ENCODE measurements at regions not wholly inside any gene's neighbourhood (a gene's known extent, or its start where the extent isn't known, plus 50 kb on each side); places are given as distances from the start of the nearest gene placed in this dataset.

DNA sequence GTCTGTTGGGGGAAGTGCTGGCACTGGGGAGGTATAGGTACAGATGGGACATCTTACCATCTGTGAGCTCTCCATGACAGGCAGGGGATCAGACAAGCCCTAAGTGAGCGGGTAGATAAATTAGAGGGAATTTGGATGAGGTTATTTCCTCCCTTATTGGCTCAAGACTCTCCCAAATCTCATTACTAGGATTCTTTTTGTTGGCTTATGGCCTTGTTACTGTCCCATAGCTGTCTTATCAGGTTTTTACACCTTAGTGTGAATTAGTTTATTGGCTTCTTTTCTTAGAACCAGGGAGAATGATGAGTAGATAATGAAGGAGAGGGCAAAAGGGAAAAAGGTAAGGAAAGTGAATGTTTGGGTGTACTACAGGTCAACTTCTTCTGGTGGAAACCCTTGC, 191.1 kb upstream of the PRICKLE1 start:
- no peak for DNase-seq

DNA sequence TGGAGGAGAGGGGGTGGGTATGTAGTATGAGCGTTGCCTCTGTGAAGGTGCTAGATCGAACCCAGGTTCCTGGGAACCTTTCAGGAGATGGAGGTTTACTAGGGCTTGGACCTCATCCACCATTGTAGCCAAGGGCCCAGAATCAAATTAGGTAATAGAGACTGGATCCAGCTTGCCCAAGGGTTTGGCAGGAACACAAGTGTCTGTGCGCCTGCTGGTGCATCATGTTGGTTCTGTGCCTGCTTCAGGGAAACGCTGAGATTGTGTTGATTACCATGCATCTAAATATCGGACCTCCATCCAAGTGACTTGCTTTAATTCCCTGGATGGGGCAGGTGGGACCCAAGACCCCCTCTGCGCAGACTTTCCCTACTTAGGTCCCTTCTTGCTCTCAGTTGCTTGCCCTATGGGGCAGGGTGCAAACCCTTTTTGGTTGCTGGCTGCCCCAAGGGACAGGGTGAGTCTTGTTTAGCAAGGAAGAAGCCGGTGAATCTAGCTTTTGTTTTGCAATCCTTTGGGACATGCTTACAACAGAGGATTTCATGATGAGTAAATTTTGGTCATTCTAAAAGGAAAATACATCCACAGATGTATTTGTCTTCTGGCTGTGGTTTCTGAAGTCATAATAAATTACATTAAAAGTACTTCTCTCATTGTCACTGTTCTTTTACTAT, 189.8 kb upstream of the PRICKLE1 start:
- no peak for DNase-seq

DNA sequence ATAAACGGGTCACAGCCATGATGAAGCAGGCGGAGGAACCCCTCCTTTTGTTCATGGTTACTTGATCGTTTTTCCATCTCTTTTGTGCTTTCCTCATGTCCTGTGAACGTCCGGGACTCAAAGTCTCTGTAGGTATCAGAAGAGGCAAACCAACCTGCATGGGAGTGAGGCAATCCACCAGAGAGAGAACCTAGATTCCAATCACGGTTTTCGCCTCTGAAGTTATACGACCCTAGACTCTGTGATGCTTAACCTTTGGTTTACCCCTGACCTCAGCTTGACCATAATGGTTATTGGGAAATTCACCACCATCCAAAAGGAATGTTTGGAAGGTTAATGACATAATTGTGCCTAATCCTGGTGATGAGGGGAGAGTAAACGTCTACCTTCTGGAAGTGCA, 186.8 kb upstream of the PRICKLE1 start:
- no peak for DNase-seq

DNA sequence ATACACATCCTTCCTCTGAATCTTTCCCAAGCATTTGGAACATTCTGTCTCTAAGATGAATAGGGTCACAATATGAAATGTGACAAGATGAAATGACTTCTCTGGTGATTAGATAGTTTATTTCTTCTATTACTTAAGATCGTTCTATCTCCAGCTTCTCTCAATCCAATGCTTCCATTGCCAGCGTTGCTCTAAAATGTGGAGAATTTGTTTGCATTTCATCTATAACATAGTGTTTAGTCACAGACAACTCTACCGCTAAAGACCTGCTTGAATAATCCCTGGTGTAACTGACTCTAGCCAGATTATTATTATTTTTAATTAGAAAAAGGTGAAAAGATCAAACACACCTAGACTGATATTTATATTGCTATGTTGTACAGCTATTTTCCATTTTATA, 184.7 kb upstream of the PRICKLE1 start:
- DNase-seq, result no peak

DNA sequence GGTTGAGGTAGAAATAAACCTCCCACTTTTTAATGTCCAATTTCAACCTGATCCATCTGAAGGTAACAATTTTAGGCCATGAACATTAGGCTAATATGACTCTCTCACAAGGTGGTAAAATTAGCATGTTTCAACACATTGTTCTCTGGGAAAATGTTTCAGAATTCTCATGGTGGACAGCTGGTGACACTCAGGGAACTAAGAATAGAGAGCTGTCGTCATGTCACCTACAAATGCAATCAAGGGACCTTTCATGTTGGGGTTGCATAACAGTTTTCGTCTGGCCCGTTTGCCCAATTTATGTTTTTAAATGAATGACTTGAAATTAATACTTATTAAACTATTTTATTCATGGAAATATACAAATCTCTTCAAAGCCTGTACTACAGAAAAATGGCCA, 180.7 kb upstream of the PRICKLE1 start:
- no peak for DNase-seq

DNA sequence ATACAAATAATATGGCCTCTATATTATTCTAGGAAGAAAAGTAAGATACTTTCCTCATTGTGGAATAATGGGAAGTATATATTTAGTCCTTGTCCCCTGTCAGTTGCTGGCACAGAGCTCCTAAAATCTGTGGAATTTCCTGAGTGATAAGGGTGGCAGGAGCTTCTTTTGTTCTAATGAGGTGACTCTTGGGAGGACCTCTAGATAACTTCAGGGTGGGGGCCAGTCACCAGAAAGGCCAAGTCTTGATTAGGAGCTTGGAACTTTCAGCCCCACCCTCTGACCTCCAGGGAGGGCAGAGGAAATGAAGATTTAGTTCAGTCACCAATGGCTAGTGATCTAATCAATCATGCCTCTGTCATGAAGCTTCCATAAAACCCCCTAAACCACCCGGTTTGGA, 179.9 kb upstream of the PRICKLE1 start:
- DNase-seq, result no peak

DNA sequence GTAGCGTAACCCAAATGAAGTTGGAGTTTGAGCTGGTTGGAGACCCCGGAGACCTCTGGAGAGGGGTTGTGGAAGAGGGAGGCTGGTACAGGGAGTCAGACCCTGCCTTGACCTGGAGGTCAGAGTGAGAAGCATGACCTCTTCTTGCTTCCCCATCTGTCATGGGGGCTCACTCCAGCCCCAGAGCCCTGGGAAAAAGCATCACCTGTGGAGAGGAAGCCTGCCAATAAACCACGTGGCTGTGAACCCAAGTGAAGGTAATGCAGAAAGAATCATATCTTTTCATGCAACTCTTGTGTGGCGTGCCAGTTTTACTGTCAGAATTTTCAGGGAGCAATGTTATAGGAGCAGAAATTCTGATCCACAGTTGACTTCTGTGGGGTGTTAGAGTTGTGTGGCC, 178.5 kb upstream of the PRICKLE1 start:
- no peak for DNase-seq

DNA sequence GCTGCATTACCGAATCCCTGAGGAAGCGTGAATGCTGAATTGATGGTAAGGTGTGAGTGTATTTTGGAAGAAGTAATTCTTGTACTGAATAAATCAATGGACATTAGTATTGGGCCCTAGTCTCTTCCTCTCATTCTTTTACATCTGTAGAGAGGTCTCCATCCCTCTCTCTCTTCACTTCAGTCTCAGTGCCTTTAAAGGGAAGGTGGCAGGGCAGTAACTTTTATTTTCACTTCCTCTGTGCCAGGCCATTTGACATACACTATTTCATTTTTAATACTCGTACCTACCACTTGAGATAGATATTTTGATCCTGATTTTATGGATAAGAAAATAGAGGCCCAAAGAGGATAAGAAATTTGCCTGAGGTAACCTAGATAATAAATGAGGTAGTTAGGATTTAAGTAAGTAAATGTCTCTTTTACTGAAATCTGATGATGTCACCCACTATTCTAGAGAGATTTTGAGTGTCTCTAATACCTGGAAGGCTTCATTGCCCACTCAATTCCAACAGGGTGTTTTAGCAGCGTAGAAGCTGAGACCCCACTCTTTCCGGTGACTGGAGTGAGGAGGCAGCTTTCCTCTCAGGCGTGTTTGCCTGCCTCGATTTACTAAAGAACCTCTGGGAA, 177.9 kb upstream of the PRICKLE1 start:
- DNase-seq, result no peak

DNA sequence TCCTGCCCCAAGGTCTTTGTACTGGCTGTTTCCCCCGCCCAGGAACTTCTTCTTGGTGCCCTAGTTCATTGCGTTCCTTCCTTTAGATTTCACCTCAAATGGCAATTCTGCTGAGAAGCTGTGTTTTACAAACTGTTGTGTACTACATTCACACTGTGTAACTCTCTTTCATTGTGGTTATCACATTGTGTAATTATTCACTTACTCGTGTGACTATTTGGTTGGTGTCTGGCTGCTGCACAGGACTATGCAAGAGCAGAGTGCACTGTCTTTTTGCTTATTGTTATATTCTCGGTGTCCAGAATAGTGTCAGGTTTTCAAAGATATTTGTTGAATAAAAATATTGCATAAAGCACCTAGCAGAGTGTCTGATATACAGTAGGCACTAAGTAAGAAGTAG, 177.2 kb upstream of the PRICKLE1 start:
- DNase-seq, result no peak

DNA sequence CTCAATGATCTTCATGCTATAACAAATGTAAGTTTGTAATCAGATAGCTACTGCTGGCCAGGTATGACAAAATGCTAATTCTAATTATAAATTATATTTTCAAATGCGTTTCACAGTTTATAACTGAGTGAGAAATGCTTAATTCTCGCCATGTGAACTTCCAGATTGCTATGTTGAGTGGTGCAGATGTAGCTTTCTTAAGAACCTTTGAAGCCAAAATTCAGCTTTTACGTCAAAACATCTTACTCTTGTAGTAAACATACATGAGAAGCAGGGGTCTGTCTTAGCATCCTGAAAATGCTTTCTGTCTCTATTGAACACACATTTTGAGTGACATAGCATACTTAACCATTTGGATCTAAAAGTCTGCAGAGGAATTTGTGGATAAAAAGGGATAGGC, 176.5 kb upstream of the PRICKLE1 start:
- DNase-seq, result no peak

DNA sequence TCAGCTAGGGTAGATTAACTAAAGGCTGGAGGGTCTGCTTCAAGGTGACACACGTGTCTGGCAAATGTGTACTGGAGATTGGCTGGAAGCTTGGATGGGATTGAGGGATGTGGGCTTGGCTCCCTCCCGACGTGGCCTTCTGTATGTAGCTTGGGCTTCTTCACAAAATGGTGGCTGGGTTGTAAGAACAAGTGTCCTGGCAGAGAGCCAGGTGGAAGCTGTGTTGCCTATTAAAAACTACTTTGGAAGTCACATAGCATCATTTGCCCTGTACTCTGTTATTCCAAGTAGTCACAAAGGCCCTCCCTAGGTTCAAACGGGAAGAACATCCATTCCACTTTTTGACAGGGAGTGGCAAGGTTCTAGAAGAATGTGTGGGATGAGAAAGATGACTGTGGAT, 174.1 kb upstream of the PRICKLE1 start:
- DNase-seq, result no peak

DNA sequence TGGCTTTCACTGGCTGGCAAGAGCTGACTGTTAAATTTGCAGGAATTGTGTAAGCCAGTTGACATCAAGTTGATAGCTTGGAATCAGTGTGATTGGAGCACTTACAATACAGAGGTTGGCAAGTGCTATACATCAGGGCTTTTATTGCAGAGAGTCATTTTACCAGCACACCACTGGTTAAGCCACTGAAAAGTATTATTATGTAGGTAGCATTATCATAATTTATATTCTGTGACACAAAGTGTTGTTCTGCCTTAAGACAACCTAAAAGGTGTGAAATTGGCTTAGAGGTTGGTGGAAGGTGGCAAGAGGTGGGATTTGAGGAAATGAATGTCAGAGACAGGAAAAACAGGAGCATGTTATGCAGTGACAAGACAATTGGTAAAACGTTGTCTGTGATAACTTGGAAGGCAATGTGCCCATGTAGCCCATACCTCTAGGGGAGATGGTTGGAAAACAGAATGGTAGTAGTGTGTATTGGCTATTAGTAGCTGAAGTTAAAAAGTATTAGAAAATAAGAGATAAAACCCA, 172.9 kb upstream of the PRICKLE1 start:
- no peak for DNase-seq

DNA sequence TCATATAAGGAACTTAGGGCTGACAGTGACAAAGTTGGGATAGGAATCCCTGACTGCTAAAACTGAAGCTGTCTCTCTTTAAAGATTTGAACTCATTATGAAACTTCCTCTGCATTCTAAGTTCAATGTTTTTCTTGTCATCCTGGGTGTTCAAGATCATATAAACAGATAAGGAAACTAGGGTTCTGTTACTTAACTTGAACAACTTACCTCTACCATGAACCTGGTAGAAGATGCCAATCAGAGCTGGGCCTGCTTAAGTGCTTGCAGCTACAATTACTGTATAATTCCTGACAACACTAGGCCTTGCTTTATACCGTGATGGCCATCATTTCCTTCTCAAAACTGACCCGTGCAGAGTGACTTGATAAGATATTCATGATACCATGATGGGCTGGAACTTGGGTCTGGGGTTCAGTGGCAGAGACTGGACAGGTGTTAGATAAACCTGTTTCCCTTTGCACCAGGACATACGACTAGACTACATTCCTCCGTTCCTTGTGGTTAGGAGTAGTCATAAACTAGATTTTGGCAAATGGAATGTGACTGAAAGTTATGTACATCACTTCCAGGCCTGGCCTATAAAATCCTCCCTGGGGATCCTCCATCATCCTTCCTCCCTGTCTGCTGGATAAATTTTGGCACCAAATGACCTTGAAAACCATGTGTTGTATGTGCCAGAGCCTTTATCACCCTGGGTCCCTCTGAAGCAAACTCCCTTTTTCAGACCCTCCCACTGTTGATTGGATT, 172.2 kb upstream of the PRICKLE1 start:
- no peak for DNase-seq

DNA sequence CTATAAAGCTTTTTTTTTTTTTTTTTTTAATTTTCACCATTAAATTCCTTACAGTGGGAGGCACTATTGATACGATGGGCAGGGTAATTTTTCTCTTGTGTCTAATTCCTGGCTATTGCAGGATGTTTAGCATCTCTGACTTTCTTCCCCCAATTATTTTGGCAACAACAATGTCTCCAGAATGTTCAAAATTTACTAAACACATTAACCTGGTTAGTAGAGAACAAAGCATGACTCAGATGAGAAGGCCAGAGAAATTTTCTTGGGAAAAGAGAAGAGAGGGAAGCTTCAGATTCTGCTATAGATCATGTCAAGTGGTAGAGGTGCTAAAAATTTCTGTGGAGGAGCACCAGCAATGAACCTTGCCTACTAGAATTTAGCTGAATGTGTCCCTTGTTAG, 171.5 kb upstream of the PRICKLE1 start:
- no peak for DNase-seq

DNA sequence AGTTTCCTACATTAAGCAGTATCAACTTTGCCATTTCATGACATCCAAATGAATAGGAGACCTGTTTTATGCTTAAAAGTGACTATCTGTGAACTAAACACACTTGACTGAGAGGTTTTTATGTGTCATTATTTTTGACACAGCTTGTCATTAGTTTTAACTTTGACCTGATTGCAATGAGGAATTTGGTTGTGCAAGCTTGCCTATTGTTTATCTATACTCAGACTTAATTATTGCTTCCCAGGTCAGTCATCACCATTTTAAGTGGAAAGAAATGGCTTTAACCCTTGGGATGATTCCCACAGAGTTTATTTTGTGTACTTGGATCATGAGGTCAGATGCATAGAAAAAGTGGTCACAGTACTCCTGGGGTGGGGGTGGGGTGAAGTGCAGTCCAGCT, 171.0 kb upstream of the PRICKLE1 start:
- no peak for DNase-seq

DNA sequence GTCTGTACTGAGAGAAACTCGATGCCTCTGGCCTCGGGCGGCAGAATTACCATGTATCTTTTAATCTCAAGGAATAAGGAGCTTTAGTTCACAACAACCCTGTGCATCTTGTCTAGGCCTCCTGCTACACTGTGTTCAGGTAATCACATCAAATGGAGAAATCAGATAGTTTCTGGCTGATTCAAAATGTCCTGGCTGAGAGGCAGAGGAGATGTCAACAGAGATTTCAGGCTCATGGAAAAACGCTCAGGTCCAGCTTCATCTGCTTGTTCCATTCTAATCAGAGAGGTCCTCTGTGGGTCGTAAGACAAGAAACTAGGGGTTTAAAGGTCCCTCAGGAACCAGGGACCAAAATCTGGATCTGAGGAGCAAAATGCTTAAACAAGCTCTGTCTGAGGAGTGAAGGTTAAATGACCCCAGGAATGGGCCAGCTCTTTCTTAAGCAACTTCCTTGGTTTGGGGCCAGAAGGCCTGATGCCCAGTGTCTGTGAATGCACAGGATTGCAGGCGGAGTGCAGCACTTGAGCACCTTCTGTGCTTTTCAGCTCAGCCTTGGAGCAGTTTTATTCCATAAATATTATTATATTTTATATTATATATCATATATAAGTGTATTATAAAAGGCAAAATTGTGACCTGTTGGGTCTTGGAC, 170.2 kb upstream of the PRICKLE1 start:
- no peak for DNase-seq

DNA sequence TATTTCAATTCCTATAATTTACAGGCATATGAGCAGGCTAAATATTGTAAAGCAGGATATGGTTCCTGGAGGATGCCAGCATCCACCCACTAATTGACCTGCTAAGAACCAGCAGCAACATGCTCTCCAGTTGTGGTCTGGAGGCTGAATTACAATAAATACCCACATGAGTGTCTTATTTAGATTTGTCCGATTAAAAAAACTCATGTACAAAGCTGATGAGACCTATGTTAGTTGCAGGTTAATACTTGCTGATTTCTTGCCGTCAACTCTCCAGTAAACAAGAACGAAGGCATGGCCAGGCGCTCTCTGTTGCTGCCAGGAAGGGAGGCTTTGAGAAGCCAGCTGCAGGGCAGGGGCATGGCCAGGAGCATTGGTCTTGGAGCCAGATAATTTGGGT, 169.3 kb upstream of the PRICKLE1 start:
- DNase-seq, result no peak

DNA sequence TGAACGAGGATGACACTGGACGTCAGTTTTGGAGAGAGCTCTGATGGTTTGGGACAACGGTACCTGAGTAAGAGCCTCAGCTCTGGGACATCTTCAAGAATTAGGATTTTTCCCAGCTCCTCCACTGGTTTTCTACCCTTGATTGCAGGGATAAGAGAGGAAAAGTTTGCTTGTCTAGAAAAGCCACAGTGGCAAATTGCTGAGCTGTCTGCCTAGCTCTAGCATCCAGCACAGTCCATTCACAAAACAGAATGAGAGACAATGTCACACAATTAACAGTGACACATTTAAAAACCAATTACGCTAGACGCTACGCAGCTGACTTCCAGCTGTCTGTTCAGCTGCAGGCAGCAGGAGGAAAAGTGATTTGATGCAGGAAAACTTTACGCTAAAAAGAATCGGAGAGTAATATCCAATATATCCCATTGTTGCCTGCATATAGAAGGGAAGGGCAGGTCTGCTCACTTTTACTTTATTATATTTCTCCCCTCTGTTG, 168.1 kb upstream of the PRICKLE1 start:
- DNase-seq, result no peak

DNA sequence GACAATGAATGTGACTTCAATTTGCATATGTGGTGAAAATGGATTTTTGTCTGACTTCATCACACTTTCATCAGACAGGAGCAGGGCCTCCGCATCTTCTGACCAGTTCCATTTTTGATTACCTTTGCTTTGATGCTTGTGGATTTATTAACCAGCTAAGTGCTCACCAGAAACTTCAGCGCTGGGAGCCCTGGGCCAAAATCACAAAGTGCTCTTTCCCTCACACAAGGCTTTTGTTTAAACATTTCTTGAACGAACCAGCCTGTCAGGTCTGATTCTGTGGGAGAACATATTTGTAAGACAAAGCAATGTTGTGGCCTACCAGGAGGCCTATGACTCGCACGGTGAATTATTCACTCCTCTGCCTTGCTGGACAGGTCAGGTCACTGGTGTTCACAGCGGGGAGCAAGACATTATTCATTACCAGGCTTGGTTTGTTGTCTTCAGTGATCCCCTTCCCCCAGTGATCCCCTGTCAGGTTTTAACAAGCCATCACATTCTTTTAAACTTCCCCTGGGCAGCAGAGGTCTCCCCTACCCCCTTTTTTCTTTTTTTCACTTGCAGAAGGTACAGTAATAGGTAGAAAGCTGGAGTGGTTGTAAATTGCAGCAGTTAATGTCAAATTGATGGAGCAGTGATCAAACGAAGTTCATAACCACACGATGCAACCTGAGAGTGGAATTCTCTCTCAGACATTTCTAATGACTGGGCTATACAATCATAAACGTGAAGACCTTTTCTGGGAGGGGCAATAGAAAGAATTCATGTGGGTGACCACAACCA, 167.5 kb upstream of the PRICKLE1 start:
- DNase-seq, result no peak

DNA sequence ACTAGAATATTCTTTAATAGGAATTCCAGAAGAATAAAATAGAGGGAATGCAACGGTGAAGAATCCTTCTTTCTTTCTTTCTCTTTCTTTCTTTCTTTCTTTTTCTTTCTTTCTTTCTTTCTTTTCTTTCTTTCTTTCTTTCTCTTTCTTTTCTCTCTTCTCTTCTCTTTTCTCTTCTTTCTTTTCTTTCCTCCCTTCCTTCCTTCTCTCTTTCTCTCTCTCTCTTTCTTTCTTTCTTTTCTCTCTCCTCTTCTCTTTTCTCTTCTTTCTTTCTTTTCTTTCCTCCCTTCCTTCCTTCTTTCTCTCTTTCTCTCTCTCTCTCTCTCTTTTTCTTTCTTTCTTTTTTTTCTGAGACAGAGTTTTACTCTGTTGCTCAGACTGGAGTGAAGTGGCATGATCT, 160.8 kb upstream of the PRICKLE1 start:
- no peak for DNase-seq

DNA sequence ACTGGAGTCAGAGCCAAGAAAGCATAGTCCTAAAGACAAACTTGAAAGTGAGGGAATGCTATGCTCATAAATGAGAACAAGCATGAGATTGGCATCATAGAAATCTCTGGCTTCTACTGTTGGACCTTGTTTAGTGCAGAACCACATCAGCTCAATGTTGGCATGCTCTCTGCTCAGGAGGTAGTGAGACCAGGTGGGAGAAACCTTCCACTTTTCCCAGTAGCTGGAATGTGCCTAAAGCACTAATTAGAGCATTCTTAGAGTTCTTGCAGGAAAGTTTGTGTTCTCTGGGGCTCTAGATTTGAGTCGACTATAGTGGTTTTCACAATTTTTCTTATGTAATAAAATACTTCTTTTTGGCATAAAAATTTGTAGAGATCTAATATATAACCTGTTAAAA, 159.7 kb upstream of the PRICKLE1 start:
- DNase-seq, result no peak

DNA sequence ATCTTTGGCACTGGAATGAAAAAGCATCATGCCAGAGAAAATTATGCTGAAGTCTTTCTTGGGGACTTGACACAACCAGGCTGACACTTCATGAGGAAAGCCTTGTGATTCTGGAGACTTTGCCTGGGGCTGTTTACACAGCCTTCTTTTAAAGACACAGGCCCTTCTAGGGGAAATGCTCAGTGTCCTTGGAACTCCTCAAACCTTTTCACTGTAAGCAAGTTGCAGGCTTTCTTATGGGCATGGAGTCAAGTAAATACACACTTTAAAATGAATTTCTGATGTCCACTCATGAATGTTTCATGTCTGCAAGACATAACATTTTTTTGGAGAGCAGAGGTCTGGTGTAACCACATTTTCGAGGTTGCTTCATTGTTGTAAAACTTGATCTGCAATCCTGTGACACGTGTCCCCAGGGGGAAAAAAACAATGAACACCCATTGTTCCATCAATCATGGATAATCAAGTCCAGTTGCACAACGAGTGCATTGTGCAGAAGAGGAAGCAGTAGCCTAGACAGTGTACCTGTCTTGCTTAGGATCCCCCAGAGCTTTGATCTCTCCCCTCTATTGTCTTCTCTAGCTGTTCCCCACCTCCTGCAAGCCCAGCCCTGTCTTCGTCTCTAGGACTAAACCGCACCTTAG, 155.1 kb upstream of the PRICKLE1 start:
- DNase-seq, result no peak
